NB4 (cell line): ENCODE measurements at regions not wholly inside any gene's neighbourhood (a gene's known extent, or its start where the extent isn't known, plus 50 kb on each side); places are given as distances from the start of the nearest gene placed in this dataset.

Source experiments
- CTCF ChIP-seq: IDR thresholded peaks from one replicate; pipeline ENCODE4 v1.5.1; 2012; ENCODE audit warnings: low read depth, low read length
- MAX ChIP-seq: IDR thresholded peaks from 2 replicates; pipeline ENCODE4 v1.6.1; 2011; ENCODE audit warnings: low read depth, low read length
- POLR2A ChIP-seq: IDR thresholded peaks from 2 replicates; pipeline ENCODE4 v1.6.1; 2011; ENCODE audit warnings: mild to moderate bottlenecking; ENCODE audit not compliant: insufficient read length; ENCODE audit errors: extremely low read depth

- TF ChIP-seq POLR2A (no peak), CTCF (no peak), MAX (no peak)
Measured at GRCh38 chr2:5401115-5401657, 291.0 kb upstream of the SOX11 start.
